Midbrain (tissue), 1 donor: ENCODE measurements at regions not wholly inside any gene's neighbourhood (a gene's known extent, or its start where the extent isn't known, plus 50 kb on each side); places are given as distances from the start of the nearest gene placed in this dataset.
A peak's percentile ranks its signal among the peaks of the same experiment; 100 is the strongest.
"Not testable (repeated sequence)": the region's sequence is repeated elsewhere in the genome, so short reads cannot be mapped to it uniquely, and the experiment has no call there.

Experiments
- DNase-seq: peaks from one replicate; lab custom pipeline; 2025; lab: John Stamatoyannopoulos, UW

- no peak for DNase-seq
These were observed 257.7 kb upstream of the MYT1L start for GRCh38 chr2:2588777-2589176.

GRCh38 chr2:2587354-2587753 lies 256.3 kb upstream of the MYT1L start:
- DNase-seq, result no peak

- no peak for DNase-seq
These were observed 255.9 kb upstream of the MYT1L start for GRCh38 chr2:2586931-2587330.

DNA sequence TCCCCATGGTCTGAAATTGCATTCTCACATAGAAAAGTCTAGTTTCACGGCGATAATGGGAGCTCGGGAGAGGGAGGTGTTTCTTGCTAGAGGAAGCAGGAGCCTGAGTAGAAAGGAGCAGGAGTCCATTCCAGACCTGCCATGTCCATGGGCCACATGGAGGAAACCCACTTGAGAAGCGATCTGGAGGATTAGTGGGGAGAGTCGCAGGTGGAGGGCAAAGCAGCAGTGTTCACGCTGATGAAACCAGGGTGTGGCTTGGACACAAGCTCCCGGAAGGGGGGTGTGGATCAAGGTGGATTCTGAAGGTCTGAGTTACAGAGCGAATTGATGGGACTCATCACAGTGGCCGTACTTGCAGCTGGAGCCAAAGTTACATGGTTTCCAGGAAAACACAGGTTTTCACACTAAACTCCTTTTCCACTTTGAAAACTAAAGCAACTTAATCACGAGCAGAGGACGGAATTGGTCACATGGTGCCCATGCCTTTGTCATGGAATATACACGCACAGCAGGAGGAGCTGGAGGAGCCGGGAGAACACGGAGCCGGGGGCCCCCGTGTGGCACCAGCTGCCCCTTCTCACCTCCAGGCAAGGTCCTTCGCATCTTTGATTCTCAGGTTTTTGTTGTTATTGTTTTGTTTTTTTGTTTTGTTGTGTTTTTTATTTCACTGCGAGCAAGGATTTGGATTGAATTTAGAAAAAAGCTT lies 255.1 kb upstream of the MYT1L start:
- no peak for DNase-seq

- no peak for DNase-seq
These were observed 252.0 kb upstream of the MYT1L start for GRCh38 chr2:2582998-2583545.

DNA sequence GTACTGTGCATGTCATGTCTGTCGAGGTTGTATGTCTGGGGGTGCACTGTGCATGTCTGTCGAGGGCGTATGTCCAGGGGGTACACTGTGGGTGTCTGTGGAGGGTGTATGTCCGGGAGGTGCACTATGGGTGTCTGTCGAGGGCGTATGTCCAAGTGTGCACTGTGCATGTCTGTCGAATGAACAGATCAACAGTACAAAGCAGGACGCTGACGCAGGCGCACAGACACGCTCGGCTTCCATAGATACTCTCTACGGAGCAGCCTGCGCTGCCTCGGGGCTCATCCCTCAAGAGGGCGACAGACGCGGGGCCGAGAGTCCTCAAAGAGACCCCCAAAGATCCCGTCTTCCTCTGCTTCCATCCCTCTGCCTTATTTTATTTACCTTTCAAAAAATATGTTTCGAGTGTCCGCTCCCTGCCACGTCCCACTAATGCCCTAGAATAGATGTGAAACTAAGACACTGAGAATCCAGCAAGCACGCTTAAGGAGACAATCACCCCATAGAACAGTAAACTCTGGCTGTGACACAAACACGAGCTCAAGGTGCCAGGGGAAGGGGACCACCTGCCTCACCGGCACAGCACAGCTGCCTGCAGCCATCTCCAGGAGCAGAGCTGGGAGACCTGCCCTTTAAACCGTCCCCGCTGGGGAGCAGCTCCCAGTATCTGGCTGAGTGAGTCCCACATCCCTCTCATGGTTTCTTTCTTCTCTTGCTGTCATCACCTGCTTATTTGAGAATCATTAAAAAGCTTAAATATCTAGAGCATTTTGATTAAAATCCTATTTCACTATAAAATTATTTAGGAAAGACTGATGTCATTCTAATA lies 250.5 kb upstream of the MYT1L start:
- no peak for DNase-seq

- DNase-seq, result not testable (repeated sequence)
These were observed 249.8 kb upstream of the MYT1L start for GRCh38 chr2:2580841-2581240.

DNA sequence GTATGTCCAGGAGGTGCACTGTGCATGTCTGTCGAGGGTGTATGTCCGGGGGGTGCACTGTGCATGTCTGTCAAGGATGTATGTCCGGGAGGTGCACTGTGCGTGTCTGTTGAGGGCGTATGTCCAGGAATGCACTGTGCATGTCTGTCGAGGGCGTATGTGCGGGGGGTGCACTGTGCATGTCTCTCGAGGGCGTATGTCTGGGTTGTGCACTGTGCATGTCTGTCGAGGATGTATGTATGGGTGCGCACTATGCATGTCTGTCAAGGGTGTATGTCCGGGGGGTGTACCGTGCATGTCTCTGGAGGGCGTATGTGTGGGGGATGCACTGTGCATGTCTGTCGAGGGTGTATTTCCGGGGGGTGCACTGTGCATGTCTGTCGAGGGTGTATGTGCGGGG lies 249.3 kb upstream of the MYT1L start:
- no peak for DNase-seq

- no peak for DNase-seq
These were observed 248.7 kb upstream of the MYT1L start for GRCh38 chr2:2579814-2580213.

GRCh38 chr2:2577407-2577831 lies 246.3 kb upstream of the MYT1L start:
- DNase-seq, result peak; percentile 88

GRCh38 chr2:2575870-2576386 lies 244.9 kb upstream of the MYT1L start:
- DNase-seq, result no peak

- no peak for DNase-seq
These were observed 244.1 kb upstream of the MYT1L start for GRCh38 chr2:2575181-2575577.

DNA sequence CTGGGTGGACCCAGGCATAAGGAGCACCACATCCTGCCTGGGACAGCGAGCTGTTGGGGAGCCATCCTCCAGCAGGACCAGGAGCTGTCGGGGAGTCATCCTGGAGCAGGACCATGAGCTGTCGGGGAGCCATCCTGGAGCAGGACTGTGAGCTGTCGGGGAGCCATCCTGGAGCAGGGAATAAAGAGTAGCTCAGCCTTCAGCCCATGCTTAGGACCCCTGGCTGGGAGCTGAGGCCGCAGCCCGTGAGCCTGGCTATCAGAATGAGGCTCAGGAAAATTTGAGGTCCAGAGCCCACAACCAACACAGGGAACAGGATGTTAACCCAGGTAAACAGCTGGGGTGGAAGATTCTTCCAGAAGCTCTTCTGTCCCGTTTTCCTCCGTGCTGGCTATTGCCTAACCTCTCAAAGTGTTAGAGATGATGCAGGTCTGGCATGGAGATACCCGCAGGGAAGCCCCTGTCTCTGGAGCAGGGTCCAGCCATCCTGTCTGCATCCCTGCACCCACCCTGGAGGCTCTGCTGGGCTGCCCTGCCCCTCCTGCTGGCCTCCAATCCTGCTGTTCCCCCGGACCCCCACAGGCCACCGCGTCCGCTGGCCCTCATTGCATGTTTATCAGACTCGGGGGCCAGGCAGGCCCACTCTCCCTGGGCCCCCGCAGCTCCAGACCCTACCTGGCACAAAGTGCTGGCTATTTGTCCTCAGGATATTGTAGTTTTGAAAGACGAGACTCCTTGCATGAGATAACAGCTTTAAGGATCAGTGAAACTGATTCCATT lies 243.5 kb upstream of the MYT1L start:
- no peak for DNase-seq

- no peak for DNase-seq
These were observed 242.7 kb upstream of the MYT1L start for GRCh38 chr2:2573658-2574293.

- DNase-seq, result no peak
These were observed 242.1 kb upstream of the MYT1L start for GRCh38 chr2:2573205-2573604.

- no peak for DNase-seq
These were observed 241.5 kb upstream of the MYT1L start for GRCh38 chr2:2572393-2573204.

GRCh38 chr2:2571301-2572150 lies 240.5 kb upstream of the MYT1L start:
- DNase-seq, result no peak

GRCh38 chr2:2570871-2571270 lies 239.8 kb upstream of the MYT1L start:
- DNase-seq, result no peak

- no peak for DNase-seq
These were observed 239.3 kb upstream of the MYT1L start for GRCh38 chr2:2570360-2570759.

DNA sequence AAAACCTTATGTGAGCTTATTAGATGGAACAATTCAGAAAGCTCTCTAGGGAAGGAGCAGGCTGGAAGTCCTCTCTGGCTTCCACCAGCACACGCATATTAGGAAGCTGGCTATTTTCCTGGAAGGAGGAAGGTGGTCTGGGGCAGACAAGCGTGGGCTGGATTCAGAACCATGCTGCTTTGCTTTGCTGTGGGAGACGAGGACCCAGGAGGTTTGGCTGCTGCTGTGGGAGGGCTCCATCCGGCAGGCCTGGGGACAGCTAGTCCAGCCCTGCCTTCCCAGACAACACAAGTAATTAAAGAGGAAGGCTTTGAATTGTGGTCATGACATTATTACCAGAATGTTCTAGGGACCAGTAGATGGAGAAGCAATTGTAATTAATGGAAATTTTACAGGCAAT lies 238.8 kb upstream of the MYT1L start:
- no peak for DNase-seq
